GM18511 (cell line): ENCODE measurements at regions not wholly inside any gene's neighbourhood (a gene's known extent, or its start where the extent isn't known, plus 50 kb on each side); places are given as distances from the start of the nearest gene placed in this dataset.
"Not testable (repeated sequence)": the region's sequence is repeated elsewhere in the genome, so short reads cannot be mapped to it uniquely, and the experiment has no call there.

Experiments
- ATAC-seq: cut with Tn5 transposase; IDR thresholded peaks from one replicate; pipeline ENCODE4 v1.9.1; 2021; ENCODE audit warnings: mild to moderate bottlenecking, moderate library complexity; ENCODE audit not compliant: unreplicated experiment

GRCh38 chr2:194870974-194871535, 786.0 kb upstream of the SLC39A10 start:
- ATAC-seq, result no peak

GRCh38 chr2:194867328-194867727, 789.7 kb upstream of the SLC39A10 start:
- peak; percentile 82 for ATAC-seq

GRCh38 chr2:194854941-194855340, 802.1 kb upstream of the SLC39A10 start:
- ATAC-seq, result no peak

DNA sequence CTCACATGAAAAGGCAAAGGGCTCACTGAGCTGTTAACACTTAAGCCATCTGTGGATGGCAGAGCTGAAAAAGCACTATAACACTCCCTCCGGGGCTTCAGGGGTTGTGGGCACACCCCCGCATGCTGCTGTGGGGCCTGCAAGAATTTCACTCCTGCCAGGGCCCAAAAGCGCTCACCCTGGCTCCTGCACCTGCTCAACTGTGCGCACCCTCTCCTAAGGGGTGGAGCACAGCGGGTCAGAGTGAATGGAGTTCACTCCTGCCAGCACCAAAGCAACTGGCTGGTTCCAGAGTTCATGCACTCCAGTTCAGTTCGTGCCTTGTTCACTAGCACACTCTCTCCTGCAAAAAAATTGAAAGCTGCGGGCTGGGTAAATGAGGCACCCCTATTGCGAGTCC, 814.2 kb upstream of the SLC39A10 start:
- no peak for ATAC-seq

- not testable (repeated sequence) for ATAC-seq
These were observed 822.7 kb upstream of the SLC39A10 start for GRCh38 chr2:194834371-194834770.

- no peak for ATAC-seq
These were observed 830.8 kb upstream of the SLC39A10 start for GRCh38 chr2:194826241-194826640.

GRCh38 chr2:194824450-194824849, 832.6 kb upstream of the SLC39A10 start:
- no peak for ATAC-seq

DNA sequence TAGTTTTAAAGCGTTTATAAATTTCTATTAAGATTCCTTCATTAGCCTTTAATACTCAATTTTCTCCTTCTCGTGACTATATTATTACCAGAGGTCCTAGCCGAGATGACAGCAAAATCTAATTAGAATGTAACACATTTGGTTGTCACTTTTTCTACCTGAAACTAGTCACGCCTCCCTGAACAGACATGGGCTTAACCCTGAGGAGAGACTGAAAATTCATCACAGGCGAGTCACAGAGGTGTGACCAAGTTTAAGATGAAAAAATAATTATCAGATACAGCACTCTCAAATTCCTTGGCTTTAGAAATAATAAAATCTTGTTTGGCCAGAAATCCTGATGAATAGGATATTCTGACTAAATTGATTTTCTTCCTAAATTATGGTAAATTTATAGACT, 834.4 kb upstream of the SLC39A10 start:
- ATAC-seq, result no peak

GRCh38 chr2:194822097-194822496, 834.9 kb upstream of the SLC39A10 start:
- ATAC-seq, result no peak

DNA sequence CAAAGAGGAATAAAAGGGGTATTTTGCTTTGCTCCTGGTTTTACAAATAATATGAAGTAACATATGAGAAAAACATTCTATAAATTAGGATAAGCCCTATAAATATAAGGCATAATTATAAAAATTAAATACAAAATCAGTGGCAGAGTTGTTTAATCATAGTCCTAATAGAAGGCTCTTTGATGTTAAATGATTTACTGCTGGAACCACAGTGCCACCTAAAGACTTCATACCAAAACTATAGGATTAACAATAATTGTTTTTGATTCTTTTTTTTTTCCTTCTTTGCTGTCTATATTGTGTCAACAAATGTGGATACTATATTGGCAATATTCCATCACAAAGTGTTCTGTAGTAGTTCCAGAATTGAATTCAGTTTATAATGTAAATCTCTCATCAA, 837.7 kb upstream of the SLC39A10 start:
- no peak for ATAC-seq

DNA sequence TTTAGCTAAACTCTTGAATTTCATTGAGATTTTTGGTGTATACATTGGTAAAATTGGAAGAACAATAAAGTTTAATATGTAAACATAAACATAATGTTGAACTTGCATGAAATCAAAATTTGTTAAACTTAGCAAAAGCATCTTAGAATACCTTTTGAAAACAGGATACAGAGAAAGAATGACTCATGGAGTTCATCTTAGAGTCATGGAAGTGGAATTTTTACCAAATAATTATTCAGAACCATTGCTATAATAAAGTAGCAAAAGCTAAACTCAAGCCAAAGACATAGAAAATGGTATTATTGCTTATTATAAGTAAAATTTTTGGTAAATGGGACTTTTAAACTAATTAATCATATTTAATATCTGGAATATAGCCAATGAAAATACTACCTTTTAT, 841.6 kb upstream of the SLC39A10 start:
- no peak for ATAC-seq

DNA sequence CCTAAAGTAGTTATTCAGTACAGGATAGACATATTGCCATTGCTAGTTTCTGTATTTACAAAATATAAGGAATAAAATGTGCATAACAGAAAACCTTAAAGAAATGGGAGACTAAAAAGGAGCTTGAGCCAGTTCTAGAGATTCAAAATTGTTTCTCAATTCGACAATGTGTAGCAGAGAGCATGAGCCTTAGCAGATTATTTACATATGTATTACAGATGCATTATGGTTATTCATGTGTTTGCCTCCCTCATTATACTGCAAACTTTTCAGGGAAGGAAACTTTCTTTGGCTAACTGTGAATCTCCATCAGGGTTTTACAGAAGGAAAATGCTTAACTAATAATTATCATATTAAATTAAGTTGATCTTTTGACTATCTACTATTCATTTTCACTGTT, 854.4 kb upstream of the SLC39A10 start:
- ATAC-seq, result no peak

DNA sequence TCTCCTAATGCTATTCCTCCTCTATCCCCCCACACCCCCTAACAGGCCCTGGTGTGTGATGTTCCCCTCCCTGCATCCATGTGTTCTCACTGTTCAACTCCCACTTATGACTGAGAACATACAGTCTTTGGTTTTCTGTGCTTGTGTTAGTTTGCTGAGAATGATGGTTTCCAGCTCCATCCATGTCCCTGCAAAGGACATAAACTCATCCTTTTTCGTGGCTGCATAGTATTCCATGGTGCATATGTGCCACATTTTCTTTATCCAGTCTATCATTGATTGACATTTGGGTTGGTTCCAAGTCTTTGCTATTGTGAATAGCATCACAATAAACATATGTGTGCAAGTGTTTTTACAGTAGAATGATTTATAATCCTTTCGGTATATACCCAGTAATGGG, 870.0 kb upstream of the SLC39A10 start:
- not testable (repeated sequence) for ATAC-seq

- not testable (repeated sequence) for ATAC-seq
These were observed 885.6 kb upstream of the SLC39A10 start for GRCh38 chr2:194771394-194771793.

- no peak for ATAC-seq
These were observed 888.0 kb upstream of the SLC39A10 start for GRCh38 chr2:194769030-194769429.

GRCh38 chr2:194765723-194766122, 891.3 kb upstream of the SLC39A10 start:
- no peak for ATAC-seq

DNA sequence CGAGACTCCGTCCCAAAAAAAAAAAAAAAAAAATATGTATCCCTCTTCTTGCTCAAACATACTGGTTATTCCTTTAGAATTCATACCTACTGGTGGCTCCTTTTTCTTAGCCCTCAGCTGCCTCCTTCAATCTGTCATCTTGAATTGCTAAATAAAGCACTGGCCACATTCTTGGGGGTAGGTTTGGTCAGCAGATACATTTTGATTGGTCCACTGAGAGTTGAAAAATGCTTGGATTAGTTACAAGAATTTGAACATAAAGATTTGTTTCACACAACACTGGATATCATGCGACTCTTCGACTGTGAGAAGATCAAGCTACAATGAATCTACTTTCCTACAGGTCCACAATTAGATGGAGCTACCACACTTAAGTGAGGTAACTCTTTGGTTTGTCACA, 906.1 kb upstream of the SLC39A10 start:
- no peak for ATAC-seq

- no peak for ATAC-seq
These were observed 911.4 kb upstream of the SLC39A10 start for GRCh38 chr2:194745557-194746146.

DNA sequence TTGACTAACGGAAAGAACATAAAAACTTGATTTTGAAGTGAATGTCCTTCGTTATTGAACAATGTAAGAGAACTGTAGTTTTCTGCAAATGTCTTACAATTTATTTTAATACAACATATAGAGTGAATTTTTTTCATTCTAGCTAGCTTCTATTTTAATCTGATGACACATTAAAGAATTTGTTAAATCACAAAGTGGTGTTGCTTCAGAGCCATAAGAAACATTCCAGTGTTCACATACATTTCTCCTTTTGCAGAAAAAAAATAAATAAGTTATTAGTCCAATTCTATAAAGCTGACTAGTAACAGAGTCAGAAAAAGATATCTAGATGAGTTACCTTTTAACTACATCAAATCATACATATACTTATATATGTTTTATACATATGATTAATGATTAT, 914.3 kb upstream of the SLC39A10 start:
- no peak for ATAC-seq

DNA sequence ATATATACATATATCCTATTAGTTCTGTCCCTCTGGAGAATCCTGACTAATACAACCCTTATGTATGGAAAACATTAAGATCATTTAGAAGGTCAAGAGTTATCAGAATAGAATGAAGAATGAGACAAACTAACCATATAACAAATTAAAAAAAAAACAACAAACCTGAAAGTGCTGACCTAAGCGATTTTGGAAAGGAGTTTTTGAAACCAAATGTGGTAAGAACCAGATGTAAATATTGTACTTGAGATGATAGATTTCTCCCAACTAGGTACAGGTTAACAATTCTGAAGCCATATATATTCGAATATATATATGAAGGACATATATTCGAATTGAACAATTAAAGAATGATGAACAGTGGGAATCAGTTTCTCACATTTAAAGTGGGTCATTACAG, 917.8 kb upstream of the SLC39A10 start:
- ATAC-seq, result no peak

DNA sequence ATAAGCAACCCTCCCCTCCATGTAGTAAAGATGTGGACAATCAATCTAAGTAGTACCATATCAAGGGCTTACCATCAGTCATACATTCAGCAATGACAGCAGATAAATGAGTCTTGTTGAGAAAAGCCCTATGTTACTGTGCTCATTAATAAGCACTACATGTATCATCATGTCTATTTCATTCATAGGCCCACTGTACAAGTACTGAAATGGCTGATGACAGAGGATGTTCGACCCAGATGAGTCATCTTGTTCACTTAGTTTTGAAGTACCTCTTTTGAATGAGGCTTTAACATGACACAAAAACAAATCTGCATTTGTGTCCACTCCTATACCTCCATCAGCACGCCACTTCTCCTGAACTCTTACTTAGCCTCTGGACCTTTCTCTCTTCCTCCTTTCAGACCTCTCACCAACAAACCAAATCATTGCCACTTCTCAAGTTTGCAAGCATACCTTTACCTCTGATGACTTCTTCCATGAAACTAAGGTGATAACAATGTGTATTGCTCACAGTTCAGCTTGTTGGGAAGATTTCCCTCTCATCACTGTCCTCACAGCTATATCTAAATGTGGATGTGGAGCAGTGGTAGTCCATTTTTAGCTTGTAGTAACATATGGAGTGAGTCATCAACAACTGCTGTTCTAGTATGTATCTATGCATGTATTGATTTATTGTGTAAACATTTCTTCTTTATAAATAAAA, 921.0 kb upstream of the SLC39A10 start:
- ATAC-seq, result no peak

DNA sequence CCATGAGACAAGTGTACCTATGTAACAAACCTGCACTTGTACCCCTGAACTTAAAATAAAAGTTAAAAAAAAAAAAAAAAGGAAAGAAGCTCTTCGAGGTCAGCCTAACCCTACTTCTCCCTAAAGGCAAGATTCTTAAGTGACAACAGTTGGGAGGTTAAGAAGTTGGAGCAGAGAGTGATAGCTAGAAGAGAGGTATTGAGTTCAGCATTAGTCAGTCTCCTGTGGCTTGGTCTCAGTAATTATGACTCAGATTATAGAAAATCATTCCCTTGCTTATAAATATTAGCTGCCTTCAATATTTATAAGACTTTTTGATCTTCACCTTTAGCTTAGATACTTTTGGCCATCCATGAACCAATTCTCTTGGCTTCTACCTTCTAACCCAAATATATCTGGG, 926.8 kb upstream of the SLC39A10 start:
- ATAC-seq, result no peak

DNA sequence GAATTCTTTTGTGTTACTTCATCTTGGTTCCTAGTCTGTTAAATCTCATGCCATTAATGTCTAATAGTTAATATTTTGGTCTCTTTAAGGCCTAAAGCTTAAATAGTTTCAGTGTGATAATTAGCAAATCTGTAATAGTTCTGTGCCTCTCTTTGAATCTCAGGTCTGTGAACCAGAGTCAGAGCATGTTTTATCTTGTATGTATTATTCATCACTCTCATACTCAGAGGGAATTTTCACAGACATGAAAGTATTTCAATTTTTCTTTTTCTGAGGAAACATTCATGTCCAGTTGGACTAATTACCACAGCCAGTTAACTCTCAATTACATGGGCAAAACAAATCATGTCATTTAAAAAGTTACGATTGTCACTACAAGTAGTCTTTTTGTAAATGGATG, 931.9 kb upstream of the SLC39A10 start:
- no peak for ATAC-seq
